Left ventricle myocardium inferior (tissue), 1 donor: ENCODE measurements at regions not wholly inside any gene's neighbourhood (a gene's known extent, or its start where the extent isn't known, plus 50 kb on each side); places are given as distances from the start of the nearest gene placed in this dataset.

Experiments
- DNase-seq: peaks from one replicate; pipeline ENCODE4 v3.0.0-alpha.2; 2020
- H3K27ac ChIP-seq: fragments of 200-600 bp; replicated peaks from 2 replicates; pipeline ENCODE4 v1.8.0; 2021
- H3K27me3 ChIP-seq: fragments of 200-600 bp; 2 replicates; pipeline ENCODE4 v1.8.0; 2021; ENCODE audit warnings: low read depth
- H3K36me3 ChIP-seq: fragments of 200-600 bp; 2 replicates; pipeline ENCODE4 v1.8.0; 2021
- H3K4me1 ChIP-seq: fragments of 200-600 bp; 2 replicates; pipeline ENCODE4 v1.8.0; 2021
- H3K4me3 ChIP-seq: fragments of 200-600 bp; 2 replicates; pipeline ENCODE4 v1.8.0; 2021; ENCODE audit warnings: mild to moderate bottlenecking, moderate library complexity
- H3K9me3 ChIP-seq: fragments of 200-600 bp; replicated peaks from 2 replicates; pipeline ENCODE4 v1.8.0; 2021
- CTCF ChIP-seq: fragments of 200-600 bp; IDR thresholded peaks from 2 replicates; pipeline ENCODE4 v1.8.0; 2021; ENCODE audit warnings: antibody characterized with exemption, mild to moderate bottlenecking, borderline replicate concordance
- intact Hi-C: fragments of 100-400 bp; cut with micrococcal nuclease; formaldehyde crosslinking; loops from one replicate; pipeline ENCODE4 v1.11.0; 2022
- donor health status: DM: no; HTN: yes; CAD: no; lungs with severe emphysema.

DNA sequence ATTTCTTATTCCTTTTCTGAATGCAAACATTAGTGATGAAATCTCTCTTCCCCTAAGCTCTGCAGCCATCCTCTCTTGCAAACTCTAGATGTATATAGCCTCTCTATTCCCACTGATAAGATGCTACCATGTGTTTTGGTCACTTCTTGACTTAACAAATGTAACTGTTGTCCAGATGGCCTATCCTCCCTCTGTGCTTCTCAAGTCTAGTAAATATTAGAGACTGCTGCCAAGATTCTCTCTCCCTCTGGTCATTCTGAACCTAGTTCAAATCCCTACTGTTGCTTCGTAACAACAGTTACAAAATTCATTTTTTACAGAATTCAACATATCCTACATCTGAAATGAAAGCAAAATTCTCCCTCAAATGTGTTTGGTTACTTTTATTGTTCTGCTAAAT is 156.6 kb downstream of the TXNL1 start:
- Histone ChIP-seq H3K36me3 (no peaks in the 10 kb centered on the region), H3K4me1 (no peaks in the 10 kb centered on the region), H3K27me3 (no peaks in the 10 kb centered on the region), H3K9me3 (no peaks in the 10 kb centered on the region), H3K27ac (no peak overlapping the region), H3K4me3 (no peak overlapping the region)
- intact Hi-C loops: no loop called here
- DNase-seq: no peak
- no peak for TF ChIP-seq CTCF

GRCh38 chr18:56479841-56480240 is 158.6 kb downstream of the TXNL1 start:
- Histone ChIP-seq H3K9me3 (peaks cover 7% of the 10 kb centered on the region), H3K27me3 (no peaks in the 10 kb centered on the region), H3K4me1 (no peaks in the 10 kb centered on the region), H3K27ac (no peak overlapping the region), H3K4me3 (no peak overlapping the region), H3K36me3 (no peaks in the 10 kb centered on the region)
- DNase-seq: no peak
- no peak for TF ChIP-seq CTCF
- intact Hi-C loops: no loop called here

- DNase-seq: no peak
- H3K36me3 ChIP-seq: no peaks in the 10 kb centered on the region
- TF ChIP-seq CTCF: no peak
- intact Hi-C loops: no loop called here
- H3K4me3 ChIP-seq: no peak overlapping the region
- H3K27me3 ChIP-seq: no peaks in the 10 kb centered on the region
- H3K27ac ChIP-seq: no peak overlapping the region
- H3K9me3 ChIP-seq: peaks cover 7% of the 10 kb centered on the region
- no peaks in the 10 kb centered on the region for H3K4me1 ChIP-seq
Observed at GRCh38 chr18:56475250-56475649, 163.1 kb downstream of the TXNL1 start.

DNA sequence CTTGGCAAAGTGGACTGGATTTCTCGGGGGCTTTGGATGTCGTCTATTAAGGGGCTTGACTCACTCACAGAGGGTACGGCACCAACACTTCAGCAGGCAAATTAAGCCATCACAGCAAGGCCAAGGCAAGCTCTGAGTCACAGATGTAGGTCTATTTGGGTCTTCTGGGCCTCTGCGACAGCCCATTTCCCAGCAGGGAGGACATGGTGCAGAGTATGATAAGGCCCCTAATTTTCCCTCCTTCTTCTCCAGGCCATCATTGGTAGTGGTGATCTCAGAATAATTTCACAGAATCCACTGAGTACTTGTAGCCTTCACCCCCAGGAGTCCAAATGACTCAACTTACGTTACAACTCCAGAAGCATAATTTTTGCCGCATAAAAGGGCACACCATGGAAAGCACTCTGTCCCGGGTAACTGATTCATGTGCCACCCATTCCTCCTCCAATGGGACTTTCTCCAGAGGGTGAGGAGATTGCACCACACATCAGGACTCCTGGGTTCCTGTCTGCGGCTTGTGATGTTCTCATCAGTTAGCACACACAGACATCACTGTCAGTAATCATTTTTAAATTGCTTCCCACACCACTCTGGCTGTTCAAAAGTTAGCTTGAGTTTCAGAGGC is 164.9 kb downstream of the TXNL1 start:
- no peaks in the 10 kb centered on the region for H3K4me1 ChIP-seq
- H3K36me3 ChIP-seq: no peaks in the 10 kb centered on the region
- no peaks in the 10 kb centered on the region for H3K27me3 ChIP-seq
- intact Hi-C loops: no loop called here
- no peak overlapping the region for H3K27ac ChIP-seq
- no peak for TF ChIP-seq CTCF
- H3K9me3 ChIP-seq: peaks cover 7% of the 10 kb centered on the region
- H3K4me3 ChIP-seq: no peak overlapping the region
- DNase-seq: no peak

- Histone ChIP-seq H3K27ac (peak overlapping the region; percentile 51), H3K4me1 (no peaks in the 10 kb centered on the region), H3K36me3 (no peaks in the 10 kb centered on the region), H3K9me3 (peaks cover 4% of the 10 kb centered on the region), H3K27me3 (no peaks in the 10 kb centered on the region), H3K4me3 (no peak overlapping the region)
- peak; percentile 31 for DNase-seq
- intact Hi-C loops: no loop called here
- TF ChIP-seq CTCF: no peak
Observed at GRCh38 chr18:56470406-56471351, 167.7 kb downstream of the TXNL1 start.
